SK-N-MC (cell line): ENCODE measurements at regions not wholly inside any gene's neighbourhood (a gene's known extent, or its start where the extent isn't known, plus 50 kb on each side); places are given as distances from the start of the nearest gene placed in this dataset.

Experiments used
- EZH2 ChIP-seq: fragments of 200-600 bp; sonication (generic); IDR thresholded peaks from one replicate; pipeline ENCODE4 v1.6.1; 2017; ENCODE audit warnings: antibody characterized with exemption
- FOXP2 ChIP-seq: optimal IDR thresholded peaks from 2 replicates; pipeline ENCODE3; 2011; ENCODE audit warnings: mild to moderate bottlenecking, moderate library complexity; ENCODE audit not compliant: insufficient read depth; ENCODE audit errors: extremely low read length, control extremely low read depth

DNA sequence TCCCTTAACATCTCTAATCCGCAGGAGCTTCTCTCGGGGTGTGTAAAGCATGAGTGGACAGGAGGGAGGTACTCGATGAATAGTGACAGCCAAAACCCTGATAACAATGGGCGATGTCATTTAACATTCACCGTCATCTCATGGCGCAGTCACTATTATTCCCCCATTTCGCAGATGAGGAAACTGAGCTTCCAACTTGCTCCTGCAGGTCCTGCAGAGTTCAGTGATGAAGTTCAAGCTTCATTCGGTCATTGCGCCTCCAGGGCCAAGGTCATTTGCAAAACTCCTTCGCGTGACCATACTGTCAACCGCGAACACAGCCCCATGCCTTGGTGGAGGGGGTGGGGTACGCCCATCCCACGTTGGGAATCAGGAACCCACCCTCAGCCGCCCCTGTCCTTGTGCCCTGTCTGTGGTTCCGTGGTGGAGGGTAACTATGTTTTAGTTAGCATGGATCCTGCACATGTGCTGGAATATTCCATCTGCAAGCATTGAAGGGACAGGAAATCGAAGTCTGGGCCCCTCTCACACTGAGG is 215.5 kb downstream of the TFCP2L1 start:
- TF ChIP-seq FOXP2 (no peak), EZH2 (no peak)
